ENCODE measurements at regions not wholly inside any gene's neighbourhood (a gene's known extent, or its start where the extent isn't known, plus 50 kb on each side); places are given as distances from the start of the nearest gene placed in this dataset.

DNA sequence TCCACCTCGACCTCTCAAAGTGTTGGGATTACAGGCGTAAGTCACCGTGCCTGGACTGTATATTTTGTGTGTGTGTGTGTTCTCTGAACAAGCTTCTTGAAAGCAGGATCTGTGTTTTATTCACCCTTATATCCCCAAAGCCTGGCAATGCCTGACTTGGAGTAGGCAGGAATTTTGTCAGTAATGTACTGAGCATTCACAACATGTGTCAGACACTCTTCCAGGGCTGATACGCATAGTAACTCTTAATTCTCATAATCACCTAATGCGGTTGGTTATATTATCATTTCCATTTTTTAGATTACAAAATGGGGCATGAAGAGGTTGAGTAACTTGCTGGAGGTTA, 50.4 kb upstream of the PLEKHG3 start:
- TF ChIP-seq, protein P1, sequence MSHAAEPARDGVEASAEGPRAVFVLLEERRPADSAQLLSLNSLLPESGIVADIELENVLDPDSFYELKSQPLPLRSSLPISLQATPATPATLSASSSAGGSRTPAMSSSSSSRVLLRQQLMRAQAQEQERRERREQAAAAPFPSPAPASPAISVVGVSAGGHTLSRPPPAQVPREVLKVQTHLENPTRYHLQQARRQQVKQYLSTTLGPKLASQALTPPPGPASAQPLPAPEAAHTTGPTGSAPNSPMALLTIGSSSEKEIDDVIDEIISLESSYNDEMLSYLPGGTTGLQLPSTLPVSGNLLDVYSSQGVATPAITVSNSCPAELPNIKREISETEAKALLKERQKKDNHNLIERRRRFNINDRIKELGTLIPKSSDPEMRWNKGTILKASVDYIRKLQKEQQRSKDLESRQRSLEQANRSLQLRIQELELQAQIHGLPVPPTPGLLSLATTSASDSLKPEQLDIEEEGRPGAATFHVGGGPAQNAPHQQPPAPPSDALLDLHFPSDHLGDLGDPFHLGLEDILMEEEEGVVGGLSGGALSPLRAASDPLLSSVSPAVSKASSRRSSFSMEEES (CRISPR knock-in tag; IDR thresholded peaks at IDR 0.05), result no peak
- TF ChIP-seq RNF2 (conservative IDR thresholded peaks at IDR 0.05; ENCODE audit: low read depth), result no peak
- TF ChIP-seq TAF1 (CRISPR knock-in tag; IDR thresholded peaks at IDR 0.05), result no peak
